HUES6 (cell line): ENCODE measurements at regions not wholly inside any gene's neighbourhood (a gene's known extent, or its start where the extent isn't known, plus 50 kb on each side); places are given as distances from the start of the nearest gene placed in this dataset.

ENCODE experiments used
- H3K27ac ChIP-seq: 2 replicates; pipeline ENCODE4 v1.7.0; 2013; ENCODE audit warnings: low read depth, mild to moderate bottlenecking, low read length, inconsistent platforms
- H3K27me3 ChIP-seq: 2 replicates; pipeline ENCODE4 v1.6.1; 2013; ENCODE audit warnings: low read length; ENCODE audit not compliant: control insufficient read depth, insufficient read depth
- H3K36me3 ChIP-seq: 2 replicates; pipeline ENCODE4 v1.6.1; 2013; ENCODE audit warnings: low read length; ENCODE audit not compliant: control insufficient read depth, insufficient read depth
- H3K4me1 ChIP-seq: 2 replicates; pipeline ENCODE4 v1.6.1; 2013; ENCODE audit warnings: low read length; ENCODE audit not compliant: control insufficient read depth, insufficient read depth
- H3K4me3 ChIP-seq: 2 replicates; pipeline ENCODE4 v1.5.1; 2013; ENCODE audit warnings: low read depth, low read length
- H3K9ac ChIP-seq: one replicate; pipeline ENCODE4 v1.6.1; 2013; ENCODE audit warnings: mild to moderate bottlenecking, low read length
- H3K9me3 ChIP-seq: 2 replicates; pipeline ENCODE4 v1.6.1; 2013; ENCODE audit warnings: low read depth, low read length; ENCODE audit not compliant: control insufficient read depth, insufficient read depth

DNA sequence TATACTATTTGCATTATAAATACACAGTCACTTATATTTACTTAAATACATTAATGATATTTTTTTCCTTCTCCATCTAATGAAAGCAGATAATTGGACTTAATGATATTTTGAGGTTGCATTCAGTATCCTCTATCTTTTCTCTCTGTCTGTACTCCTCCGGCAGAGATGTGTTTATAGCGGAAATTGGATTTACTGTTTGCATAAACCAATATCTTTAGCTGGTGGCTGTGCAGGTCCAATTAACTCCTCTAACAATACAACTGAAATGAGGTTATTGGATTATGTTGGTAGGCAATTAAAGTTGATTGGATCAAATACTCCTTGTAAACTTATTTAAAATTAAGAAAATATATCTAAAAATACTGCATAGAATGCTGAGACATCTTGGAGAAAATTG lies 1044.2 kb upstream of the SORCS1 start:
- H3K9me3 ChIP-seq = no peaks in the 10 kb centered on the region

GRCh38 chr10:108208038-108208437 lies 1043.5 kb upstream of the SORCS1 start:
- H3K27ac ChIP-seq = no peak overlapping the region
- H3K9ac ChIP-seq = no peak overlapping the region

More for the DNA sequence above, 1044.2 kb upstream of the SORCS1 start:
- no peaks in the 10 kb centered on the region for H3K27me3 ChIP-seq
- H3K4me1 ChIP-seq = peaks cover 9% of the 10 kb centered on the region
- no peak overlapping the region for H3K4me3 ChIP-seq
- H3K36me3 ChIP-seq = no peaks in the 10 kb centered on the region
- no peak overlapping the region for H3K27ac ChIP-seq
- no peak overlapping the region for H3K9ac ChIP-seq

GRCh38 chr10:108204528-108205305 lies 1040.2 kb upstream of the SORCS1 start:
- no peak overlapping the region for H3K9ac ChIP-seq
- H3K4me3 ChIP-seq = no peak overlapping the region
- no peak overlapping the region for H3K27ac ChIP-seq
- no peaks in the 10 kb centered on the region for H3K27me3 ChIP-seq
- no peaks in the 10 kb centered on the region for H3K9me3 ChIP-seq
- H3K36me3 ChIP-seq = no peaks in the 10 kb centered on the region
- H3K4me1 ChIP-seq = peaks cover 11% of the 10 kb centered on the region

More at GRCh38 chr10:108208038-108208437, 1043.5 kb upstream of the SORCS1 start:
- Histone ChIP-seq H3K36me3 (no peaks in the 10 kb centered on the region), H3K4me1 (peaks cover 11% of the 10 kb centered on the region), H3K4me3 (no peak overlapping the region), H3K27me3 (no peaks in the 10 kb centered on the region), H3K9me3 (no peaks in the 10 kb centered on the region)

DNA sequence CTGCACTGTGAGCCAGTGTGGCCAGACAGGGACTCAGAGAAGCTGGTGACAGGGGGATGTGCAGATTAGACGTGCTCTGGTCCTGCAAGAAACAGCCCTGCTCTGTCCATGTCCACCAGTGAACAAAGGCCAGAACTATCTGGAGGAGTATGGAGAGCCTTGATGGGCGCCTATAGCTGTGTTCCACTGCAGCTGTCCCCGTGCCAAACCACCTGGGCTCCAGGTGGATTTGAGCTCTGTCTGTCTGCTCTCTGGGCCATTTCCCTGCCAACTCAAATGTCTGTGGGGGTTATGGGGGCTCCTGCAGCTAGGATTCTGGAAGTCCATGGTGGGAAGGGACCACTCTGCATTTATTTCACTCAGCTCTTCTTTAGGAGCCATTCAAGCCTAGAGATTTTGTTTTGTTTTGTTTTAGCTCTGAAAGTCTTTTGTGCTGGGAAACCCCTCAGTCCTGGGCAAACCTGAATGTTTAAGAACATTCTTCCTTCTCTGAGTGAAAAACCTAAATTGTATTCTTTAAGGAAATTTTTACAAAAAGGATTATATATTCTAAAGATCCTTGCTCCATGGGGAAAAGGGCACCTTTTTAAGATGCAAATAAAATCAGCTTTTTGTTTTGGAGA lies 1039.5 kb upstream of the SORCS1 start:
- Histone ChIP-seq H3K4me3 (no peak overlapping the region), H3K9ac (no peak overlapping the region), H3K4me1 (peaks cover 11% of the 10 kb centered on the region), H3K27me3 (no peaks in the 10 kb centered on the region), H3K9me3 (no peaks in the 10 kb centered on the region), H3K36me3 (no peaks in the 10 kb centered on the region), H3K27ac (no peak overlapping the region)

DNA sequence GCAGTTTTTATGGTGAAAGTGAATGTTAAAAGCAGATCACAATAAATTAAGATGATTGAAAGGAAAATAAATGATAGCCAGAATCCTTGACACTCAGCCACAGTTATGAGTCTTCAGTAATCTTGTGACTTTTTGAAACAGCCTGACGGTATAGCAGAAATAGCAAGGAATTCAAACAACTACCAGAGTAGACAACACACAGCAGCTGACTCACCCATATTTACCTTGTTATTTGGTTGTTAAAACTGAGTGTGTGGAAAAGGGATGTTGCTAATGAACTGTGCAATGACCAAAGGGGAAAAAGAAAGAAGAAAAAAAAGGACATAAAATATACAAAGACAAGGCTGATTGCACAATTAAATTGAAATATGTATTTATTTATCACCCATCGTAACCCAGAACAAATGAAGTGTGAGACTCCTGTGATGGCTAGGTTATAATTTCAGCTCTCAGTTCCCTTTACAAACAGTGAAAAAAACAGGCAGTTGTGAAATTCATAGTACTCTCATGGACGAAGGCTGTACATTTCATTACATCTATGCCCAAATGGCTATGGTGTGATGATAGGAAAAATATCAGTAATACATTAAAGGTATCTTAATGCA lies 1023.0 kb upstream of the SORCS1 start:
- Histone ChIP-seq H3K9ac (no peak overlapping the region), H3K9me3 (no peaks in the 10 kb centered on the region), H3K27me3 (no peaks in the 10 kb centered on the region), H3K36me3 (no peaks in the 10 kb centered on the region), H3K4me1 (no peaks in the 10 kb centered on the region), H3K27ac (no peak overlapping the region), H3K4me3 (no peak overlapping the region)

- Histone ChIP-seq H3K4me1 (no peaks in the 10 kb centered on the region), H3K9me3 (no peaks in the 10 kb centered on the region), H3K27ac (no peak overlapping the region), H3K9ac (no peak overlapping the region), H3K27me3 (no peaks in the 10 kb centered on the region), H3K36me3 (no peaks in the 10 kb centered on the region), H3K4me3 (no peak overlapping the region)
Observed at GRCh38 chr10:108184114-108184513, 1019.6 kb upstream of the SORCS1 start.

DNA sequence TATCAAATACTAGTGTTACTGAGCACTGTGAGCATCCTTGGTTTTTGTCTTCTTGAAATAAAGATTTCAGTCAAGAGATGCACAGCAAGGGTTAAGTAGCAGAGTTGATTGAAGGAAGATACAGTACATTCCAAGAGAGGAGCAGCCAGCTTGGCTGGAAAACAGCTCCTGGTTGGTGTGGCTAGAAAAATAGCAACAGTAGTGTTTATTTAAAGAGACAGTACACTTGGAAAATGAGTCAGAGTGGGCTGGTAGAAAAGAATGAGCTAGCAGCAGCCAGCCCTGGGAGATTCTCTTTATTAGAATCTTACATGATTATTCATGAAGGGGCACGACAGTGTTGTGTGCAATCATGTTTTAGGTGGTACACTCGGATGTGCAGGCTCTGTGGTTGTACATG lies 1016.4 kb upstream of the SORCS1 start:
- no peaks in the 10 kb centered on the region for H3K9me3 ChIP-seq
- no peaks in the 10 kb centered on the region for H3K36me3 ChIP-seq
- no peak overlapping the region for H3K9ac ChIP-seq
- H3K4me3 ChIP-seq = no peak overlapping the region
- H3K4me1 ChIP-seq = no peaks in the 10 kb centered on the region
- H3K27ac ChIP-seq = no peak overlapping the region
- H3K27me3 ChIP-seq = no peaks in the 10 kb centered on the region

- Histone ChIP-seq H3K27ac (no peak overlapping the region), H3K4me3 (no peak overlapping the region), H3K9ac (no peak overlapping the region), H3K36me3 (no peaks in the 10 kb centered on the region), H3K27me3 (no peaks in the 10 kb centered on the region), H3K9me3 (no peaks in the 10 kb centered on the region), H3K4me1 (no peaks in the 10 kb centered on the region)
Observed at GRCh38 chr10:108169846-108170245, 1005.3 kb upstream of the SORCS1 start.

DNA sequence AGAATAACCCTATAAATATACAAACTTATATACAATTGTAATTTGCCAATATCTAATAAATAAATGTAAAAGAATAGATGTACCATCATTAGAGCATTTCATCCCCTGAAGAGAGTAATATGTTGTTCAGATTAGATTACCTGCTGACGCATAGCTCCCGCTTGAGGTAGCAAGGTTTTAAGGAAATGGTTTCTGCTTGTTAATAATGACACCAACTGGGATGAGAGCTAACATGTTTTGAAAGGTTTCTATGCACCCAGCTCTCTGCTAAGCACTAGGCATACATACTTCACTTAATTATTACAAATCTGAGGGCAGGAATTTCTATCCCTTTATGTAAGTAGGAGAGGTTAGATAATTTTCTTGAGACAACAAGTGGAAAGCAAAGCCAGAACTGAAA lies 1003.3 kb upstream of the SORCS1 start:
- Histone ChIP-seq H3K9ac (no peak overlapping the region), H3K27me3 (no peaks in the 10 kb centered on the region), H3K27ac (no peak overlapping the region), H3K4me1 (no peaks in the 10 kb centered on the region), H3K4me3 (no peak overlapping the region), H3K36me3 (no peaks in the 10 kb centered on the region), H3K9me3 (no peaks in the 10 kb centered on the region)

DNA sequence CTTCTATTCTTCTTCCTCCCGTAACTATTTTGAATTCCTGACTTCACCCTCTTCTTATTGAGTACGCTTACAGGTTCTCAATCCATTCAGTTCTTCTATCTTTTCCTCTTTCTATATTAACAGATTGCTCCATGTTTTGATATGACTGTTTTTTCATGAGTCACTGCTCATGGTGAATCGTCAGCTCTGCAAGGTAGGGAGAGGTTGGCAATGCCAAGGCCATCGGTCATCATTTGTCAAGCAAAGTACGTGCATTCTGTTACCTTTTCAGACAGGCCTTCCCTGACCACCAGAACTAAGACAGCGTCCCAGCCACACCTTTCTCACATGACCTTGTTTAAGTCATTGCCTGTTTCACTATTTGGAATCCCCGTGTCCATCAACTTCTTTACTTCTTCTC lies 1001.9 kb upstream of the SORCS1 start:
- Histone ChIP-seq H3K4me3 (no peak overlapping the region), H3K27me3 (no peaks in the 10 kb centered on the region), H3K9me3 (no peaks in the 10 kb centered on the region), H3K27ac (no peak overlapping the region), H3K9ac (no peak overlapping the region), H3K4me1 (no peaks in the 10 kb centered on the region), H3K36me3 (no peaks in the 10 kb centered on the region)

DNA sequence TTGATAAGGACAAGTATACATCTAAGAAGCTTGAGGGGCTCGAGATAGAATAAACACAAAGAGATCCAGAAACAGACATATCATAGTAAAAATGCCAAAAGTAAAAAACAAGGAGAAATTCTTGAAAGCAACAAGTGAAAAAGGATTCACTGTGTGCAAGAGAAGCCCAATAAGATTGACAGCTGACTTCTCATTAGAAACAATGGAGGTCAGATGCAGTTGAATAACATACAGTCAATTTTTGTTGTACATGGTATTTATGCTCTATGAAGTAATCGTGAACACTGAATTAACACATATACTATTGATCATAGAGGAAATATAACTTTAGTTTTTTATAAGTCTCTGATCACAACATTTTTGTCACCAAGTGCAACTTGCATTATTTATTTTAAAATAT lies 982.8 kb upstream of the SORCS1 start:
- H3K4me1 ChIP-seq = peaks cover 13% of the 10 kb centered on the region; the same call in 1 of the 2 replicates
- peaks cover 10% of the 10 kb centered on the region; the same call in 1 of the 2 replicates for H3K9me3 ChIP-seq
- no peaks in the 10 kb centered on the region for H3K36me3 ChIP-seq
- no peak overlapping the region for H3K27ac ChIP-seq
- no peak overlapping the region for H3K4me3 ChIP-seq
- H3K27me3 ChIP-seq = no peaks in the 10 kb centered on the region
- H3K9ac ChIP-seq = no peak overlapping the region
